NCI-H1930 (cell line): ENCODE measurements at regions not wholly inside any gene's neighbourhood (a gene's known extent, or its start where the extent isn't known, plus 50 kb on each side); places are given as distances from the start of the nearest gene placed in this dataset.
A peak's percentile ranks its signal among the peaks of the same experiment; 100 is the strongest.
"Not testable (repeated sequence)": the region's sequence is repeated elsewhere in the genome, so short reads cannot be mapped to it uniquely, and the experiment has no call there.

Source experiments
- DNase-seq, 2 experiments: peaks; one replicate each; lab custom pipeline; 2025; lab: John Stamatoyannopoulos, UW

DNA sequence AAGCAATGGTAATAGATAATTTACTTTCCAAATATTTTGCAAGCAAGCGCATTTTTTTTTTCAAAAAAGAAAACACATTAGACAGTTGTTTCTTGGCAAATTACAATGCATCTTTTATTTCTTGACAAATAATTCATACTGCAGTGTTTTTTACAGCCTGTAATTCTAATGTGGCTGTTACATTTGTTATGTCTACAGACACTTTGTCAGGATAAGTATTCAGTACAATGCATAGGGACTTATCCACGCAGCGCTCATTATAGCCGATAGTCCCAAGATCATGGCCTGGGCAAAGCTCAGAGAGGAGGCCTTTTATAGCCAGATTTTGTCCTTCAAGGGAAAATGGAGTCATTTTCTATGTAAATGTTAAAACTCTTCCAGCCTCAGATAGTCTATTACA, 123.0 kb upstream of the FANCL start:
- peak in 1 of 2 experiments; percentile 39 for DNase-seq

DNA sequence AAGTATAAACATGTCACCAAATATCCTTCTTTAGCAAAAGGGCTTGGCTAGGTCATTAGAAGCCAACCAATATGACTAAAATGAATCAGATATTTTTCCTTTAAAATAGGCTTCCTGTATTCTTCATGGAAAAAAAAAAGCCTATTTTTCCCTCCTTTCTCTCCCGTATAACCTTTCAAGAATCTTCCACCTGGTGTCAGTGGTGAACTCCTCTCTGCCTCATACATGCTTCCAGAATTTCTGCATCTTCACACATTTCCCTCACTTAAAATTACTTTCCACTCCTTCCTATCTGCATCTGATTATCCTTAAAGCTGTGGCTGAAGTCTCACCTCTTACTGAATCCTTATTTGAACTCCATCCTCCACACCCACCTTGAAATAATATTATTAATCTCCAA, 116.9 kb upstream of the FANCL start:
- no peak for DNase-seq

DNA sequence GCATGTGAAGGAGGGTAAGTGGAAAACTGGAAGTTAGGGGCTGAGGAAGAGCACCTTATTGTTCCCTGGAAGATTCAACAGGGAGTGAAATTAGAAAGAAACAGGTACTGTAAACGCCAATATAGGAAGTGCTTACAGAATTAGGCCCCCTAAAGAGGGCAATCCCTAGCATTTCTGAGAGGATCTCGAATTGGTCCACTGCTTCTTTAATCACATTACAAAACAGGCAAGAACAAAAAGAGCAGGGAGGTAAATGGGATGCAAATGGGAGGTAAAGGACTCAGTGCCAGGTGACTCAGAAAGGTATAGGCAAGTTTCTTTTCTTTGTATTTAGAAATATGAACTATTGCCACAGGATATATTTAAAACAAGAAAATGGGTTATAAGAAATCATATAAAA, 116.4 kb upstream of the FANCL start:
- DNase-seq, result no peak

DNA sequence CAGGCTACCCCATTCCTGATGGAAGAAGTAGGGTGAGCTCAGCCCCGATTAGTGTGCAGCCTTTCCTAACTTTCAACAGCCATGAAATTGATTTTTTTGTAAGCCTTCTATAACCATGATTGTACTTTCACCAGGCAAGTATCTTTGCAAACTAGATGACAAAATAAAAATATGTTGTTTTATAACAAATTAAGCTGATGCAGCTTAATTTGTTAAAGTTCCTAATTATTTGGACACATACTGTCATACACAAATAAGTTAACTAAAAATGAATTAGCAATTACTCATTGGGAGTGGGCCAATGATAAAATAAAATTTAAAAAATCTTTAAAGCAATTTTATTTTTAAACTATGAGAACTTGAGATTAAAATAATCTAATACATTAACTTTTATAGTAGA, 113.1 kb upstream of the FANCL start:
- no peak for DNase-seq

DNA sequence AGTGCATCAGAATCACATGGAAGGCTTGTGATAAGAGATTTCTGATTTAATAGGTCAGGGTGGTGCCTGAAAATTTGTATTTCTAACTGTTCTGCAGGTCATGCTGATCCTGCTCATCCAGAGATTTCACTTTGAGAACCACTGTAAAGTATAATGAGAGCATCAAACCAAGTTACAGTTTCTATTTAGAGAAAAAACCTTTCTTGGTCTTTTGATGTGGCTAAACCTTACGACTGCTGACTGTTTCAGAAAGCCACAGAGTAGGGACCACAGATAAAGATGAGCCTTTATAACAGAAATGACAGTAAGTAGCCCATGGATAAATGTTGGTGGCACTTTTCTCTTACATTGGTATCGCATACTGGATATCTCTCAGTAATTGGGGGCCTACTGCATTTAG, 109.4 kb upstream of the FANCL start:
- no peak for DNase-seq

DNA sequence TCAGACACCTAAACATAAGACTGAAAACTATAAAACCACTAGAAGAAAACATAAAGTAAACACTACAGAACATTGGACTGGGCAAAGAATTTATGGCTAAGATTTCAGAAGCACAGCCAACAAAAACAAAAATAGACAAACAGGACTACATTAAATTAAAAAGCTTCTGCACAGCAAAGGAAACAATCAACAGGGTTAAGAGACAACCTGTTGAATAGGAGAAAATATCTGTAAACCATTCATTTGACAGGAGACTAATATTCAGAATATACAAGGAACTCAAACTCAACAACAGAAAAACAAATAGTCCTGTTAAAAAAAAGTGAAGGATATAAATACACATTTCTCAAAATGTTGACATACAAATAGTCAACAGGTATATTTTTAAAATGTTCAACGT, 106.7 kb upstream of the FANCL start:
- no peak for DNase-seq

DNA sequence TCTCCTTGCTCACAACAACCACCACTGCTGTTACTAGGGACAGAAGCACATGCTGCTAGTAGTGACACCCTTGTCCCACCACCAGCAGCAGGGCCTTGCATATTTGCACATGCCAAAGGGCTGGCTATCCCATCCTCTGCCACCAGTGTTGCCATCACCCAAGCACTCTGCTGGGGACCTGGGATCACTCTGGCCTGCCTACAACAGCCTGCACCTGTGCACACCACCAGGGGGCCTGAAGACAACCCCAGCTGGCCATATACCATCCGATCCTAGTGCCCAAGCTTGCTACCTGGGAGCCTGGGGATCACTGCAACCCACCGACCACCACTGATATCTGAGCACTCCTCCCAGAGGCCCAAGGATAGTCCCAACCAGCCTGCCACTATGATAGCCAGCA, 99.9 kb upstream of the FANCL start:
- DNase-seq, result no peak

DNA sequence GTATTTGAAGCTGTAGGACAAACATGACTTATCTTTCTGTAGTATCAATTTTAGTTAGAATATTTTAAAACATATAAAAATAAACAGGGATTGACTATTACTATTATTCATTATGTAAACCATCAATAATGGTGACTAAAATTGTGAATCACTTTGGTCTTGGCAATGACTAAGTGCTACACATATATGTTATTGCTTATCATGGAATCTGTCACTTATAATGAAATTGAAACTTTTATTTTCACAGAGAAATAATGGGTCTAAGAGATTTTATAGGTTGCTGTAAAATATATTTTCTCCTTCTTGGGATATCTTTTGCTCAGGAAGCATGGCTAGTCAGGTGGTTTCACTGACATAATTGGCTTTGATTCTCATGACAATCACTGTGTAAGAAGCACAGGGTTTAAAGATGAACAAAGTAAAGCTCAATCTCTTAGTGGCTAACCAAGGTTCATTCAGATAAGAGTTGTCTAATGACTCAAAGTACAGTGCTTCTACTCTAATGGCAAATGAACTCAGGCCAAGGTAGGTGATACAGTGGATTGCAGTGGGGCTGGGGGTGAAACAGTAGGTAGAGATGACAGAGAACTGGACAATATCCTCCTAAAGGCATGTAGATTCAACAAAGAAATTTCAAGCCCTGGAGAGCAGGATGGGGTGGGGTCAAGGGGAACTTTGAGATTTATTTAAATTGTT, 98.6 kb upstream of the FANCL start:
- no peak for DNase-seq

DNA sequence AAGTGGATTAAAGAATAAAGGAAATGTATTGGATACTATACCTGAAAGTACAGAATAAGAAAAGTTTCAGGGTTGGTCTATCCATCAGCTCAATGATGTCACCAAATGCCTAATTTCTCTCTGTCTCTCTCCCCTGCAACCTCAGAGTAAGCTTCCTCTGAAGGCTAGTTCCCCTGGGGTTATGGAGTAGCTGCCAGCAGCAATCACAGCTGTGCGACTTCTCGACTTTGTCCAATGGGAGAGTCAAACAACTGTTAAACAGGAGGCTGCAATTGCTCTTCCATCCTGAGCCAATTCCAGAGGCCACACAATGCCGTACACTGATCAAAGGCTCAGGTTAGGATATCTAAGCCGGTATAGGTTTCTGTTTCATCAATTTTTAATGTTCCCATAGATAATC, 95.3 kb upstream of the FANCL start:
- no peak for DNase-seq

DNA sequence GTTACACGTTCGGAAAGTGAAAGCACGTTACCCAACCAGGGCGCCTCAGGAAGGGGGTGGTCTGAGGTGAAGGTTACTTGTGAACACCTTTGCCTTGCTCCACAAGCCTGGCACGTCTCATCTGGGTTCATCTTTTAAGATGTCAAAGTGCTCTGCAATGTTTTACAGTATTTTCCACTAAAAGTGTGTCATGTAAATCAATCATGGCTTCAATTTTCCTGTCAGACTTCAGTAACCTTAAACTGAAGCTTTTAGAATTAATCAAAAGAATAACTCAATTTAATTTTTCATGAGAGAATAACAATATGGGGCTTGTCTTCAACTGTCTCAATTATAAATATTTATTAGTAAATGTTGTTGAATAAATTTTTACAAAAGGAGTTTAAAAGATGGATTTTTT, 93.3 kb upstream of the FANCL start:
- DNase-seq, result no peak

DNA sequence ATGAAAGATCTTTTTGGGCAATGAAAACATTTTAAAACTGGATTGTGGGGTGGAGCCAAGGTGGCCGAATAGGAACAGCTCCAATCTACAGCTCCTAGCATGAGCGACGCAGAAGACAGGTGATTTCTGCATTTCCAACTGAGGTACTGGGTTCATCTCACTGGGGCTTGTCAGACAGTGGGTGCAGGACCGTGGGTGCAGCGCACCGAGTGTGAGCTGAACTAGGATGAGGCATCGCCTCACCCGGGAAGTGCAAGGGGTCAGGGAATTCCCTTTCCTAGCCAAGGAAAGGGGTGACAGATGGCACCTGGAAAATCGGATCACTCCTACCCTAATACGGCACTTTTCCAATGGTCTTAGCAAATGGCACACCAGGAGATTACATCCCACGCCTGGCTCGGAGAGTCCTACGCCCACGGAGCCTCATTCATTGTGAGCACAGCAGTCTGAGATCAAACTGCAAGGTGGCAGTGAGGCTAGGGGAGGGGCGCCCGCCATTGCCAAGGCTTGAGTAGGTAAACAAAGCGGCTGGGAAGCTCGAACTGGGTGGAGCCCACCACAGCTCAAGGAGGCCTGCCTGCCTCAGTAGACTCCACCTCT, 84.3 kb upstream of the FANCL start:
- DNase-seq, result not testable (repeated sequence)

DNA sequence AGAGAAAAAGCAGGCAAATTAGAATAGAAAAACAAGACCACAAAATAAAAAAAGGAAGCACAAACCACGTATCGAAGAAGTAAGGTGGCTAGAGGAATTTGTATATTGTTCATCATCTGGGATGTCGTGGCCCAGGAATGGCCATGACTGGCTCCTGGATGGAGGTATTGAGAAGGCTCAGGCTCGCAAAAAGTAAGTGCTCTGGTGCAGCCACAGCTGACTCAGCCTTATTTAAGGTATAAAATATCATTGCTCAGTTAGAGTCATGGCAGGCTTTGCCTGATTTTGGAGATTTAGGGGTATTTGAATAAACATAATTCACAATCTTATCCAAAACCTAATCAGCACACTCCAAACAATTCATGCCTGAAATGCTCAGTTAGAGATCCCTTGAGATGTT, 78.4 kb upstream of the FANCL start:
- DNase-seq, result no peak

DNA sequence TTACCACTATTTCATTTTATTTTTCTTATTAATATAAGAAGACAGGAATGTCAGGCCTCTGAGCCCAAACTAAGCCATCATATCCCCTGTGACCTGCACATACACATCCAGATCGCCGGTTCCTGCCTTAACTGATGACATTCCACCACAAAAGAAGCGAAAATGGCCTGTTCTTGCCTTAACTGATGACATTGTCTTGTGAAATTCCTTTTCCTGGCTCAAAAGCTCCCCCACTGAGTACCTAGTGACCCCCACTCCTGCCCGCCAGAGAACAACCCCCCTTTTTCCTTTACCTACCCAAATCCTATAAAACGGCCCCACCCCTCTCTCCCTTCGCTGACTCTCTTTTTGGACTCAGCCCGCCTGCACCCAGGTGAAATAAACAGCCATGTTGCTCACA, 77.8 kb upstream of the FANCL start:
- not testable (repeated sequence) for DNase-seq

DNA sequence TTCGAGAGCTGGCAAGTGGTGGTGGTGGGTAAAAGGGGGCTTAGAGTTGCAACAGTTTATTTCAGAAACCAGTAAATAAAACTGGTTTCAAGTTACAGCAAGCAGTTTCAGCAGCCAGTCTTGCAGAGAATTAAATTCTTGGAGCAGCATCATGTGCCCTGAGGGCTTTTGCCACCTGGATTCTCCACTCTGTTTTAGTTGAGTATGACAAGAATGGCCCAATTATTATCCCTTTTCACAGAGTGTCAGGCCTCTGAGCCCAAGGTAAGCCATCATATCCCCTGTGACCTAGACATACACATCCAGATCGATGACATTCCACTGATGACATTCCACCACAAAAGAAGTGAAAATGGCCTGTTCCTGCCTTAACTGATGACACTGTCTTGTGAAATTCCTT, 72.8 kb upstream of the FANCL start:
- no peak for DNase-seq

DNA sequence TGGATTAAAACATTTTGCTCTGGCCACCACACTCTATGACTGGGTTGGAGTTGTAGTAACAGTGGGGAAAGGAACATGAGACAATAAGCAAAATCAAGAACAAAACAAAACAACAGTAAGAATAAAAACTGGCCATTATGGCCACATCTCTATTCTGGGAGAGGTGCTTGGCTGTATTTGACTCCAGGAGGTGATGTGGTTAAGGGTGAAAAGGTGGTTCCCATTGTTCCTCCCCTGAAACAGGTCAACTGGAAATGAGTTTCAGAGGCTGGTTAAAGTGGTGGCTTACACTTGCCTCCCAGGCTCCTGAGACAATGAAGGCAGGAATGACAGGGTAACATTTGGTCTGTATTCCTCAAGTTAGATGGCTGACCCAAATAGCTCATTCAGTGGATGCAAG, 67.3 kb upstream of the FANCL start:
- DNase-seq, result no peak

DNA sequence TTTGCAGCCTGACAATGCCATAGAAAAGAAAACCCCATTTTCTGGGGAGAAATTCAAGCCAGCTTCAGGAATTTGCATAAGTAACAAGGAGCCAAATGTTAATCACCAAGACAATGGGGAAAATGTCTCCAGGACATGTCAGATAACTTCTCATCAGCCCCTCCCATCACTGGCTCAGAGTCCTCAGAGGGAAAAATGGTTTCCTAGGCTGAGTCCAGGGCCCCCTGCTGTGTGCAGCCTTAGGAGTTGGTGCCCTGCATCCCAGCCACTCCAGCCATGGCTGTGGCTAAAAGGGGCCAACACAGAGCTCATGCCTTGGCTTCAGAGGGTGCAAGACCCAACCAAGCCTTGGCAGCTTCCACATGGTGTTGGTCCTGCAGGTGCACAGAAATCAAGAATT, 63.7 kb upstream of the FANCL start:
- no peak for DNase-seq

DNA sequence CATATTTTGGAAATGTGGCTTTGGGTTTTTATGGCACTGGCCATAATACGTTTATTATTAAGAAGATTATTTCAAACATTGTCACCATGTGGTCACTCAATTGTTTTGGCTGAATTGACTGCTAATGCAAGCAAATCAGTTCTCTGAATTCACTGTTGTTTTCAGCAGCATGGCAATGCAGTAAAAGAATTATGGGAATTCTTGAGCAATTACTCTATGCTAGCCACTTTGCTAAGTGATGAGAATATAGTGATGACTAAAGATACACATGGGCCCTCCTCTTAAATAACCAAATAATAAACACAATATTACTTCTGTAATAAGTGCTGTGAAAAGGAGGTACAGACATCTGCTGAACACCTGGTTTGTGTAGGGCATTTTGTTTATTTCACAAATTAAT, 58.0 kb upstream of the FANCL start:
- no peak for DNase-seq

DNA sequence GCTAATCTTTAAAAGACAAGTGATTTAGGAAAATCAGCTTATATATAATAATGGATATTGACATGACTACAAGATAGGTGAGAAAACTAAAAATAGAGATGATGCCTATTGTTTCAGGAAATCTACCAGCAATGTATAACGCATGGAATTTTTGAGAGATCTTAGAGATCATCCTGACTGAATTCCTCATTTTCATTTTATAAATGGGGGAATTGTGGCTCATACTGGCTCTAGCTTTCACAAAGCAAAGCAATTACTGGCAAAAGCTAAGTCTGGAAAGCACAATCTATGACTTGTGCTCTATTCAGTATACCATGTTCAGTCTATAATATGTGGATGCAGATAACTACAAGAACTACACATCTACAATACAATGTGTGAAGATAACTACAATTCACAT, 51.9 kb upstream of the FANCL start:
- no peak for DNase-seq

DNA sequence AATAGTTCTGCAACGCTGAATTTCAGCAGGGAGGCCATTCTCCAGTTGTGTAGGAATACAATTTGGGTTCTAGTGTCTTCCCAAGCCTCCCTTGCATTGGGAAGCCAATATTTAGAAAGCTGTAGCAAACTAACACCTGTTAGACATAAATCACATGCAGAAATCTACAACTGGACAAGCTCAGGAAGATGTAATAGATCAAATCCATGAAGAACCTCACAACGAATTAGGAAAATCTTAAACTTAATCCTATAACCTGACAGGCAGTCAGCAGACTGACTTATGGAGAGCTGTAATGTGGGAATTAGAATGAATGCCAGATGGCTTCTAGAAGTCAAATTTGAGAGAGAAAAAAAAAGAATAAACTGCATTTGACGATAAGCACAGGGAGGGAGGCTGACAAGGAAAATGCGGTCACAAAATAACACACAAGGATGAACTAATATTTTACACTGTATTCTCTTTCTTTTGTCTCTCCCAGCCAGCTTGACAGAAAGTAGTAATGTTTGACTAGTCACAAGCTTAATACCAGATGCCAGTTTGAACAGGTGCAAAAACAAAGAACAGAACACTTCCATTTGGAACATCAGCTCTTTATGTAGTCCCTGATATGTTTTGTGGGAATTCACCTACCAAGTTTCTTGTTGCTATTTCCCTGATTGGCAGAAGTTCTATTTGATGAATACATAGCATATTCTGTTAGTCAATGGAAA, 50.8 kb upstream of the FANCL start:
- peak in 1 of 2 experiments; percentile 14 for DNase-seq
